ENCODE measurements at regions not wholly inside any gene's neighbourhood (a gene's known extent, or its start where the extent isn't known, plus 50 kb on each side); places are given as distances from the start of the nearest gene placed in this dataset.
"Not testable (repeated sequence)": the region's sequence is repeated elsewhere in the genome, so short reads cannot be mapped to it uniquely, and the experiment has no call there.

- H3K4me1 ChIP-seq, result no peaks in the 10 kb centered on the region
- no peak overlapping the region for H3K4me3 ChIP-seq
- H3K27me3 ChIP-seq, result peaks cover 0 to 22% (median 0%) of the 10 kb centered on the region in 7 donors
- H3K9me3 ChIP-seq, result peaks cover 0 to 47% (median 6%) of the 10 kb centered on the region in 11 donors
- no peak for TF ChIP-seq CTCF (IDR thresholded peaks at IDR 0.05)
- no peak overlapping the region for H3K27ac ChIP-seq
- WGBS, 2 donors, result 40 to 50% methylated on average over 1 of the region's 1 CpG
- H3K36me3 ChIP-seq, result no peaks in the 10 kb centered on the region
- intact Hi-C loops (cut with DNase I), result no loop called here
- no peak for ATAC-seq
- no peak for DNase-seq
Measured at GRCh38 chrX:56932653-56933339, 62.5 kb downstream of the SPIN3 start.

GRCh38 chrX:56932106-56932505 lies 63.2 kb downstream of the SPIN3 start:
- ATAC-seq (no peak), DNase-seq (no peak)
- no peak overlapping the region for H3K27ac ChIP-seq
- H3K4me3 ChIP-seq, result no peak overlapping the region
- no peaks in the 10 kb centered on the region for H3K36me3 ChIP-seq
- intact Hi-C loops (cut with DNase I), result no loop called here
- no peaks in the 10 kb centered on the region for H3K4me1 ChIP-seq
- WGBS, 2 donors, result 40 to 76% methylated on average over 1 of the region's 1 CpG
- TF ChIP-seq CTCF (IDR thresholded peaks at IDR 0.05), result no peak
- peaks cover 0 to 29% (median 0%) of the 10 kb centered on the region in 7 donors for H3K27me3 ChIP-seq
- H3K9me3 ChIP-seq, result peaks cover 0 to 40% (median 6%) of the 10 kb centered on the region in 11 donors

- no peaks in the 10 kb centered on the region for H3K4me1 ChIP-seq
- ATAC-seq (no peak), DNase-seq (no peak)
- H3K36me3 ChIP-seq, result no peaks in the 10 kb centered on the region
- H3K9me3 ChIP-seq, result peaks cover 0 to 10% (median 0%) of the 10 kb centered on the region in 11 donors
- H3K27me3 ChIP-seq, result peaks cover 0 to 52% (median 0%) of the 10 kb centered on the region in 7 donors
- no peak overlapping the region for H3K4me3 ChIP-seq
- TF ChIP-seq CTCF (IDR thresholded peaks at IDR 0.05), result no peak
- intact Hi-C loops (cut with DNase I), result no loop called here
- H3K27ac ChIP-seq, result no peak overlapping the region
- 42 to 60% methylated on average over 5 of the region's 5 CpGs for WGBS, 2 donors
Measured at GRCh38 chrX:56928546-56928945, 66.8 kb downstream of the SPIN3 start.

GRCh38 chrX:56920998-56921348 lies 74.4 kb downstream of the SPIN3 start:
- H3K4me1 ChIP-seq; H3K4me3 ChIP-seq; DNase-seq; ATAC-seq; intact Hi-C loops (cut with DNase I); H3K36me3 ChIP-seq; H3K27ac ChIP-seq: not testable (repeated sequence)
- peaks cover 0 to 53% (median 0%) of the 10 kb centered on the region in 7 donors for H3K27me3 ChIP-seq
- WGBS, 2 donors, result 81 to 82% methylated on average over 5 of the region's 5 CpGs
- peaks cover 0 to 16% (median 0%) of the 10 kb centered on the region in 11 donors for H3K9me3 ChIP-seq

- intact Hi-C loops (cut with DNase I), result no loop called here
Measured at GRCh38 chrX:56920338-56920997, 74.9 kb downstream of the SPIN3 start.

More at GRCh38 chrX:56920338-56920997, 74.9 kb downstream of the SPIN3 start:
- ATAC-seq (no peak), DNase-seq (no peak)
- H3K27ac ChIP-seq, result no peak overlapping the region
- H3K27me3 ChIP-seq, result peaks cover 0 to 48% (median 0%) of the 10 kb centered on the region in 7 donors
- H3K9me3 ChIP-seq, result peaks cover 0 to 20% (median 0%) of the 10 kb centered on the region in 11 donors
- no peaks in the 10 kb centered on the region for H3K36me3 ChIP-seq
- no peak for TF ChIP-seq CTCF (IDR thresholded peaks at IDR 0.05)
- H3K4me3 ChIP-seq, result no peak overlapping the region
- H3K4me1 ChIP-seq, result no peaks in the 10 kb centered on the region
- WGBS, 2 donors, result 75 to 79% methylated on average over 6 of the region's 6 CpGs

Data from heart right ventricle (tissue), 16 donors.